ENCODE measurements at regions not wholly inside any gene's neighbourhood (a gene's known extent, or its start where the extent isn't known, plus 50 kb on each side); places are given as distances from the start of the nearest gene placed in this dataset.
A peak's percentile ranks its signal among the peaks of the same experiment; 100 is the strongest.

GRCh38 chr1:54497338-54497737, 50.7 kb upstream of the ACOT11 start:
- no peak for DNase-seq (ENCODE audit: low read depth in 2 of 2, low spot score in 1 of 2)

DNA sequence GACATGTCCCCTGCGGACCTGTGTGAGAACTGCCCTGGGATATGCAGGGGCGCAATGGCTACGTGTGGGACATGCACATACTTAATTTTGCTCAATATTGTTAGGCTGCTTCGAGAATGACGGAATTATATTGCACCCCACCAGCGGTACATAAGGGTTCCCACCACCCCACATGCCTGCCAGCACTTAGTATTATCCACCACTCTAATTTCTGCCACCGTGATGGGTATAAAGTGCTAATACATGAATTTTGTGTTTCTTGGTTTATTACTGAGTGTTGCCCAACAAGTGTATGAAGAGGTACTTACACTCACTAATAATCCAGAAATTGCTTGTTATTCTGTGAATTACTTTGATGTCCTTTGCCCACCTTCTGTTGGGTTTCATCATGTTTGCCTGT, 52.1 kb upstream of the ACOT11 start:
- no peak for DNase-seq (ENCODE audit: low read depth in 2 of 2, low spot score in 1 of 2)

GRCh38 chr1:54493608-54494007, 54.4 kb upstream of the ACOT11 start:
- DNase-seq (ENCODE audit: low read depth in 2 of 2, low spot score in 1 of 2): no peak

DNA sequence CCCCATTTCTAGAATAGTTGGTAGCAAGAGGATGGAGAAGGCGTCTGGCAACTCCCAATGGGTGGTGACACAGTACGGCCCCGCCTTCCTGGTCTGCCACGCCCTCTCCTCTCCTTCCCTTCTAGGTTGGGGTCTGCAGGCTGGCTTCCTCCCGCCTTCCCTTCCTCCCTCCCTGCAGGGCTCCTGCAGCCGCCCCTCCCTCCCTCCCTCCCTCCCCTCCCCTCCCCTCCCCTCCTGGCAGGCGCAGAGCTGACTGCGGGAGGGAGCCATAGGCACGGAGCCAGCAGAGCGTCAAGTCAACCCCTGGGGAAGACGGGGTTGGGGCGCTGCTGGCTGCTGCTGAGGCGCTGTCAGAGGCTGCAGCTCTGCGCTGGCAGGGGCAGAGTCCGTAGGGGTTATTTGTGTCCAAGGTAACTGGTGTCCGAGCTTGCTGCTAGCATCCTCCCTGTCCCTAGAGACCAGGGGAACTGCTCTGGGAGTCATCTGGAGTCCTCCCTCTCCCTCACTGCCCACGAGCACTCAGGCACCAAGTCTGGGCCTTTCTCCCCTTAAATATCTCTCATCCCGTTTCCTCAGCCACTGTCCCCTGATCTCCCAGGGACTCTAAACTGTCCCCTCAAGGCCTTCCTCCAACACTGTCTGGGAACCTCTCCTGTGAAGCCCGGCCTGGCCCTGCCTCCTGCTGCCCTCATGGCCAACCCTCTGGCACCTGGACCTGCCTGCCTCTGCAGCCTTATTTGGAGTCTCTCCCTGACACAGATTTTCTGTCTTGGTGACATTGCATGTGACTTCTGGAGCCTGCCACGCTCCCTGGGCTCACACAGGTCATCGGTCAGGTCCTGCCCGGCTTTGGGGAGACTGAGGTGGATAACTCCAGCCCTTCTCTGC, 57.4 kb upstream of the ACOT11 start:
- DNase-seq (ENCODE audit: low read depth in 2 of 2, low spot score in 1 of 2): no peak

DNA sequence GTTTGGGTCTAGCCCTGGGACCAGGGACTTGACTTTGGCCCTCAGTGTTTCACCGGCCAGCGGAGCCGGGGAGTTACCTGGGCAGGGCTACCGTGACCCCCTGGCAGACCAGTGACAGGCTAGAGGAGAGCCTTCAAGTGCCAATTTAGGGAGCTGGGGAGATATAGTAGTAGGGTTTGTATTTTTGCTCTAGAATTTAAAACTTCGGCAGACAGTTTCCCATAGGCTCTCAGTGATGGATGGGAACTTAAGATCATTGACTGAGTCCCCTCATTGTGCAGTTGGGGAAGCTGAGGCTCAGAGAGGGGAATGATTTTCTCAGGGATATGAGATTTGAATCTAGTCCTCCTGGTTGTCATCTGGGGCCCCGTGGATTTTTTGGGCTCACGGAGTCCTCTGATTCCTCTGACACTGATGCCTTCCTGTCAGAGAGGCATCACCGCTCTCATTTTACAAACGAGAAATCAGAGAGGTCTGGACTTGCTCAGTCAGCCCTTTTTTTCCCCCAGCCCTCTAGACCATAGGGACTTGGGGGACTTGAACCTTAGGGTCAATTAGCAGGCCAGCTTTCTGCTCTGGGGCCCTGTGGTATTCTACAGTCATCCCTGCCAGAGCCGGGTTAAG, 58.3 kb upstream of the ACOT11 start:
- no peak for DNase-seq (ENCODE audit: low read depth in 2 of 2, low spot score in 1 of 2)

- peak in 1 of 2 donors; percentile 44 for DNase-seq (ENCODE audit: low read depth in 2 of 2, low spot score in 1 of 2)
These were observed 59.0 kb upstream of the ACOT11 start for GRCh38 chr1:54488779-54489626.

DNA sequence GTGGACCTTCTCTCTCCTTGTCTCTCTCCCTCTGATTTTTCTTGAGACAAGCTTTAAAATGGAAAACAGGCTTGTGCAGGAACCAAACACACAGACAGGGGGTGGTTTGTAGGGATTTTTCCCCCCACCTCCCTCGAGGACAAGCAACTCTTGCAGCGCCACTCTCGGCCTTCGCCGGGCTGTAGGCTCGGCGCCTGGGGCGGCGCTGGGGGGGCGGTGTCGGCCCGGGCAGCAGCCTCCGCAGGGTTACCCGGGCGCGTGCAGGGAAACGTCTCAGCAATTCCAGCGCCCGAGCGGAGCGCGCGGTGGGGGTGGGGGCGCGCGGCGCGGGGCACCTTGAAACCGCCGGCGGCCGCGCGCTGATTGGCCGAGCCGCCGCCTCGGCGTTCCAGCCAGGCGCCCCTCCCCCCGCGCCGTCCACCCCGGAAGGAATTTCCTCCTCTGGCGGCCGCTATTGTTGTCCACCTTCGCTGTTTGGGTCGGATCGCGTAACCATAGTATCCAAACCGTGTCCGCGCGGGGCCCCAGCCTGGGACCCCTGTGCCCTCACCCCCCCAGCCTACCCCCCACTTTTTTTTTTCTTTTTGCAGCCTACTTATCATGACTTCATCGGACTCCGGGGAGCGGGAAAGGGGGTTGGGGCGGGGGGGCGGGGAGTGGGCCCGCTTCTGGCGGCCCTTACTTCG, 59.8 kb upstream of the ACOT11 start:
- DNase-seq (ENCODE audit: low read depth in 2 of 2, low spot score in 1 of 2): peak; percentile 51 to 58

DNA sequence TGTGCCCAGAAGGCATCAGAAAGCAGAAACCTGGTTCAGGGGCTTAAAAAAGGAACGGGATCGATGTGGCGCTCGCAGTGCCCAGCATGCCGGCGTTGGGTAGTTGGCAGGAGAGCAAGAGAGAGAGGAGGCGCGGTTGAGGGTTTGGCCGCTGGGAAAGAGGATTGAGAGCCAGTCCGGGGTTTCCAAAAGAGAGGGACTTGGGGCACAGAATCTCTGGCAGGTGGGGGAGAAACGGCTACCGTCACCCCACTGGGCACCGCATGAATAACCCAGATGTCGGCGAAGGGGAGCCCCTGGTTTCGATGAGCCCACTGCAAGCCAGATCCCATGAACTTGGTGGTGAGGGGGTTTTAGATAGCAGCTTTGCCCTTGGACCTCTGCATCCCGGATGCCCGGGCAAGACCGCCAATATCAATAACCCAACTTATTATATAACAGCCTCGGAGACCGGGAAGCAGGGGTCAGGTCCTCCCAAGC, 60.4 kb upstream of the ACOT11 start:
- no peak for DNase-seq (ENCODE audit: low read depth in 2 of 2, low spot score in 1 of 2)

- DNase-seq (ENCODE audit: low read depth in 2 of 2, low spot score in 1 of 2): no peak
These were observed 61.1 kb upstream of the ACOT11 start for GRCh38 chr1:54486907-54487306.

GRCh38 chr1:54485416-54485815, 62.6 kb upstream of the ACOT11 start:
- DNase-seq (ENCODE audit: low read depth in 2 of 2, low spot score in 1 of 2): no peak

DNA sequence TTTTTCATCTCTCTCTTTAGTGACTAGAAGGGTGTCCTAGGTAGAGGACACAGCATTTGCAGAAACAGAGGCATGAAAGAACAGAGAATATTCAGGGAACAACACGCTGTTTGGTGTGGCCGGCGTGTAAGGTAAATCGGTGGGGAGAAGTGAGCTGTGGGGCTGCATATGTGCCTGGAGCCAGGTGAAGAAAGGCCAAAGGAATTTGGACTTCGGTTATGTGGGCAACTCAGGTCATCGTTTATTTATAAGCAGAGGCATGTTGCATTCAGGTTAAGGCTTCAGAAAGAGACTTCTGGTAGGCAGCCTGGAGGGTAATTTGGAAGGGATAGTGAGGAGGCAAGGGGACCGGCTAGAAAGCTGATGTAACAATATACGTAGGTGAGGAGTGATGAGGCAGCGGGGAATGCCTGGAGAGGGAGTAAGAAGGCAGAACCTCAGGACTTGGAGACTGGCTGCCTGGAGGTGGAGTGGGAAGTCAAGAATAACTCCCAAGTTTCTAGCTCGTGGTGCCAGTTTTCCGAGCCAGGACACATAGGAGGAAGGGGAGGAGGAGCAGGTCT, 64.1 kb upstream of the ACOT11 start:
- DNase-seq (ENCODE audit: low read depth in 2 of 2, low spot score in 1 of 2): no peak

- DNase-seq (ENCODE audit: low read depth in 2 of 2, low spot score in 1 of 2): no peak
These were observed 66.7 kb upstream of the ACOT11 start for GRCh38 chr1:54481201-54481884.

GRCh38 chr1:54480525-54480848, 67.5 kb upstream of the ACOT11 start:
- DNase-seq (ENCODE audit: low read depth in 2 of 2, low spot score in 1 of 2): no peak

GRCh38 chr1:54479841-54480524, 68.0 kb upstream of the ACOT11 start:
- no peak for DNase-seq (ENCODE audit: low read depth in 2 of 2, low spot score in 1 of 2)

GRCh38 chr1:54479251-54479650, 68.8 kb upstream of the ACOT11 start:
- DNase-seq (ENCODE audit: low read depth in 2 of 2, low spot score in 1 of 2): no peak

- no peak for DNase-seq (ENCODE audit: low read depth in 2 of 2, low spot score in 1 of 2)
These were observed 70.9 kb upstream of the ACOT11 start for GRCh38 chr1:54477153-54477561.

DNA sequence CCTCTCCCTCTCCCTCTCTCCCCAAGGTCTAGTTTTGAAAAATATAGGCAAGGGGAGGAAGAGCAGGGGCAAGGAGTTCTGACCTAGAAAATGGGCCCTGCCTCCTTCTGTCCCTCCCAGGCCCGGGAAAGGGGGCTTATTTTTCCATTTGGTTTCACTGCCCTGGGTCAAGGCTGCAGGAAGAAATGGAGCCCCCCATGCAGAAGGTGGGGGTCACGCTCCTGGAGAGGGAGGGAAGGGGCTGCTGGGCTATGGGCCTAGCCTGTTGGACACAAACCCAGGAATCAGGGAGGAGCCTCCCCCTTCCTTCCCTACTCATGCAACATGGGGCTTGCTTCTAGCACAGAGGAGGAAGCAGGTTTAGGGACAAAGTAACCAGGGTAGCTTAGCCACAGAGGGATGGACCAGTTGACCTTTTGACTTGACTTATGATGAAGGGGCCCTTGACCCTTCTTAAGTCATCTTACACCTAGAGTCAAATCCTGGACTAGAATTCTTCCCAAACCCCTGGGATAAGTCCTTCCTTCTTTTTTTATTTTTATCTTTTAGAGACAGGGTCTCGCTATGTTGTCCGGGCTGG, 70.4 kb upstream of the SSBP3 start:
- no peak for DNase-seq (ENCODE audit: low read depth in 2 of 2, low spot score in 1 of 2)

- no peak for DNase-seq (ENCODE audit: low read depth in 2 of 2, low spot score in 1 of 2)
These were observed 69.8 kb upstream of the SSBP3 start for GRCh38 chr1:54475946-54476516.

- DNase-seq (ENCODE audit: low read depth in 2 of 2, low spot score in 1 of 2): no peak
These were observed 69.2 kb upstream of the SSBP3 start for GRCh38 chr1:54475357-54475881.

Measured in stimulated activated CD8-positive, alpha-beta memory T cell treated with anti-CD3 and anti-CD28 coated beads, Interleukin-4, amount 100 ng/mL, for 1 hour (primary cell).